Gastroesophageal sphincter (tissue), 4 donors: ENCODE measurements at regions not wholly inside any gene's neighbourhood (a gene's known extent, or its start where the extent isn't known, plus 50 kb on each side); places are given as distances from the start of the nearest gene placed in this dataset.

ENCODE experiments used
- ATAC-seq: fragments of 150-250 bp; one replicate; pipeline ENCODE4 v1.9.1; 2016; ENCODE audit warnings: mild to moderate bottlenecking, moderate library complexity
- H3K27ac ChIP-seq, 4 donors: fragments of 200-600 bp; sonication (generic) in 3 of 4; 1 replicate in 3 of 4; 2 replicates in 1 of 4; pipeline ENCODE4 v1.5.1; 2016 to 2019
- H3K27me3 ChIP-seq: fragments of 200-600 bp; sonication (generic); one replicate; pipeline ENCODE4 v1.5.1; 2019
- H3K36me3 ChIP-seq, 2 donors: fragments of 200-600 bp; sonication (generic); one replicate each; pipeline ENCODE4 v1.5.1; 2019; ENCODE audit warnings: control low read depth in 1 of 2
- H3K4me1 ChIP-seq, 3 donors: fragments of 200-600 bp; sonication (generic); 1 replicate in 2 of 3; 2 replicates in 1 of 3; pipeline ENCODE4 v1.5.1; 2016 to 2019; ENCODE audit warnings: control low read depth in 2 of 3
- H3K4me3 ChIP-seq, 2 donors: fragments of 200-600 bp; sonication (generic); one replicate each; pipeline ENCODE4 v1.5.1; 2019; ENCODE audit warnings: mild to moderate bottlenecking in 1 of 2, moderate library complexity in 1 of 2
- H3K9me3 ChIP-seq, 3 donors: fragments of 200-600 bp; sonication (generic); one replicate each; pipeline ENCODE4 v1.5.1; 2017 to 2019; ENCODE audit warnings: control low read depth in 2 of 3
- EP300 ChIP-seq: sonication (generic); formaldehyde crosslinking; IDR thresholded peaks from one replicate; pipeline ENCODE4 v1.6.1; 2017; ENCODE audit warnings: antibody characterized with exemption, mild to moderate bottlenecking
- POLR2A ChIP-seq, 2 donors: fragments of 450-650 bp; IDR thresholded peaks; one replicate each; pipeline ENCODE4 v1.6.1; 2017; ENCODE audit warnings: antibody characterized with exemption in 2 of 2, mild to moderate bottlenecking in 2 of 2, moderate library complexity in 1 of 2
- POLR2AphosphoS5 ChIP-seq: sonication (generic); formaldehyde crosslinking; IDR thresholded peaks from one replicate; pipeline ENCODE4 v1.6.1; 2017; ENCODE audit warnings: antibody characterized with exemption
- WGBS, 2 donors: methylation state at CpG; one replicate each; pipeline ENCODE4 v1.1.5; 2018; ENCODE audit warnings: low coverage in 1 of 2; 5-methylcytosine and 5-hydroxymethylcytosine counted together
- TF ChIP-seq, protein P1 (sequence below), 4 experiments: fragments of 200-600 bp in 2 of 4; fragments of 450-650 bp in 2 of 4; sonication (generic) in 1 of 4; IDR thresholded peaks; one replicate each; pipeline ENCODE4 v1.5.1; 2017 to 2019; ENCODE audit warnings: antibody characterized with exemption in 4 of 4, mild to moderate bottlenecking in 2 of 4, moderate library complexity in 2 of 4

DNA sequence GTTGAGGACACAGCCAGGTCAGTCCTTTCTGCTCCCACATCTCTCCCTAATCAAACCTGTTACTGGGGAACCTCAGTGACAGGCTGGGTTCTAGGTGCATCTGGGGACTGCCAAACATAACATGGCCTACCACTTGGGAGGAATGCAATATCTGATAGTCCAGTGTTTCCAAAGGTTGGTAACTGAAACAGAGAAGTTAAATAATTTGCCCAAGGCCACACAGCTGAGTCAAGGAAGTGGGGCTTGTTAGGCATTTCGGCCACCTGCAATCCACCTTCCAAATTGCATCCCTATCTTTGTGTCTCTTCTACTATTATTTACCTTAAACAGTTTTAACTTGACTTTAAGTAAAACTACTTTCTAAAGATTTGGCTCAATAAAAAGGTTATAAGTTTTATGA lies 731.3 kb downstream of the UQCRFS1 start:
- no peak for ATAC-seq
- 57 to 83% methylated on average over 1 of the region's 1 CpG for WGBS, 2 donors

GRCh38 chr19:28475525-28475924 lies 737.4 kb downstream of the UQCRFS1 start:
- Histone ChIP-seq H3K27me3 (peaks cover 18% of the 10 kb centered on the region), H3K4me1 (no peaks in the 10 kb centered on the region), H3K36me3 (no peaks in the 10 kb centered on the region), H3K4me3 (no peak overlapping the region), H3K9me3 (peaks cover 0 to 5% (median 0%) of the 10 kb centered on the region in 3 donors), H3K27ac (no peak overlapping the region)
- 28 to 47% methylated on average over 2 to 4 of the region's 5 CpGs for WGBS, 2 donors
- no peak for ATAC-seq
- TF ChIP-seq EP300 (no peak), POLR2AphosphoS5 (no peak), POLR2A (IDR thresholded peaks at IDR 0.05) (no peak)
- TF ChIP-seq, protein P1, sequence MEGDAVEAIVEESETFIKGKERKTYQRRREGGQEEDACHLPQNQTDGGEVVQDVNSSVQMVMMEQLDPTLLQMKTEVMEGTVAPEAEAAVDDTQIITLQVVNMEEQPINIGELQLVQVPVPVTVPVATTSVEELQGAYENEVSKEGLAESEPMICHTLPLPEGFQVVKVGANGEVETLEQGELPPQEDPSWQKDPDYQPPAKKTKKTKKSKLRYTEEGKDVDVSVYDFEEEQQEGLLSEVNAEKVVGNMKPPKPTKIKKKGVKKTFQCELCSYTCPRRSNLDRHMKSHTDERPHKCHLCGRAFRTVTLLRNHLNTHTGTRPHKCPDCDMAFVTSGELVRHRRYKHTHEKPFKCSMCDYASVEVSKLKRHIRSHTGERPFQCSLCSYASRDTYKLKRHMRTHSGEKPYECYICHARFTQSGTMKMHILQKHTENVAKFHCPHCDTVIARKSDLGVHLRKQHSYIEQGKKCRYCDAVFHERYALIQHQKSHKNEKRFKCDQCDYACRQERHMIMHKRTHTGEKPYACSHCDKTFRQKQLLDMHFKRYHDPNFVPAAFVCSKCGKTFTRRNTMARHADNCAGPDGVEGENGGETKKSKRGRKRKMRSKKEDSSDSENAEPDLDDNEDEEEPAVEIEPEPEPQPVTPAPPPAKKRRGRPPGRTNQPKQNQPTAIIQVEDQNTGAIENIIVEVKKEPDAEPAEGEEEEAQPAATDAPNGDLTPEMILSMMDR (IDR thresholded peaks at IDR 0.05): no peak

More for the DNA sequence above, 731.3 kb downstream of the UQCRFS1 start:
- Histone ChIP-seq H3K36me3 (no peaks in the 10 kb centered on the region), H3K27me3 (no peaks in the 10 kb centered on the region), H3K4me3 (no peak overlapping the region), H3K27ac (no peak overlapping the region), H3K4me1 (no peaks in the 10 kb centered on the region), H3K9me3 (peaks cover 0 to 3% (median 0%) of the 10 kb centered on the region in 3 donors)
- TF ChIP-seq, protein P1 (IDR thresholded peaks at IDR 0.05): no peak
- no peak for TF ChIP-seq POLR2AphosphoS5
- no peak for TF ChIP-seq POLR2A (IDR thresholded peaks at IDR 0.05)
- TF ChIP-seq EP300: no peak

GRCh38 chr19:28472843-28473242 lies 740.1 kb downstream of the UQCRFS1 start:
- ATAC-seq: peak; percentile 28
- Histone ChIP-seq H3K36me3 (no peaks in the 10 kb centered on the region), H3K4me3 (no peak overlapping the region), H3K9me3 (peaks cover 0 to 5% (median 0%) of the 10 kb centered on the region in 3 donors), H3K4me1 (no peaks in the 10 kb centered on the region), H3K27me3 (peaks cover 30% of the 10 kb centered on the region), H3K27ac (no peak overlapping the region)
- WGBS, 2 donors: 33 to 36% methylated on average over 1 to 7 of the region's 7 CpGs
- TF ChIP-seq POLR2AphosphoS5 (no peak), EP300 (no peak), POLR2A (IDR thresholded peaks at IDR 0.05) (no peak)
- TF ChIP-seq, protein P1 (IDR thresholded peaks at IDR 0.05): no peak

DNA sequence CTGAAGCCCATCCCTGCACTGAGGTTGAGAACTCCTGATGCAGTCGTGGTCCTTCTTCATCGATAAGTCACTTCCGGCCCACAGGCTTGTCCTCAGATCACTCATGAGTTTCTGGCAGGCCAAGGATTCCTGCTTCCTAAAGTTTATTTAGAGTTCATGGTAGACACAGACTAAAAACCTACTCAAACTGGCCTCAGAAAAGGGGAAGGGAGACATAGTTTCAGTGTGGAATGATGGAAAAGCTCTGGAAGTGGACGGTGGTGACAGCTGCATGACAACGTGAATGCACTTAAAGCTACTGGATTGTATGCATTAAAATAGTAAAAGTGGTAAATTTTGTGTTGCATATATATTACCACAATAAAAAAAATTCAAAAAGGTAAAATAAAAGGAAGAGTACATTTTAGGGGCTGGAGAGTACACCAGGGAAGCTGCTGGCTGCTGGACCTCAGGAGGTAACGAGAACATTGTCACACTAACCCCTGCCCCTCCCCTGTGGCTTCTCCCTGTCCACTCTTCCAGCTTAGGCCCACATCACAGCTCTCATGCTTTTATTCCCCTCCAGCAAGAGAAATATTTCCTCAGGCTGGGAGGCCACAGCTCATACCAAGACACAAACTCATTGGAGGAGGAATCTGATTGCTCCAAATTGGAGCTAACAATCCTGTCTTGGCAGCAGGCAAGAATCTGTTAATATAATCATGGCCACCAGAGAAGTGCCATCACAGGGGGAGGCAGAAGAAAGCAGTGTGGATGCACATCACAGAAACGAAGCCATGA lies 741.0 kb downstream of the UQCRFS1 start:
- Histone ChIP-seq H3K9me3 (peaks cover 0 to 5% (median 0%) of the 10 kb centered on the region in 3 donors), H3K4me3 (no peak overlapping the region), H3K27me3 (peaks cover 34% of the 10 kb centered on the region), H3K36me3 (no peaks in the 10 kb centered on the region), H3K4me1 (no peaks in the 10 kb centered on the region), H3K27ac (no peak overlapping the region)
- no peak for ATAC-seq
- TF ChIP-seq, protein P1 (IDR thresholded peaks at IDR 0.05): no peak
- TF ChIP-seq POLR2A (IDR thresholded peaks at IDR 0.05): no peak
- TF ChIP-seq EP300: no peak
- no peak for TF ChIP-seq POLR2AphosphoS5
- WGBS, 2 donors: 24 to 55% methylated on average over 2 to 7 of the region's 7 CpGs

GRCh38 chr19:28469544-28469943 lies 743.4 kb downstream of the UQCRFS1 start:
- no peak for TF ChIP-seq POLR2A (IDR thresholded peaks at IDR 0.05)
- no peak for TF ChIP-seq POLR2AphosphoS5
- TF ChIP-seq EP300: no peak
- TF ChIP-seq, protein P1 (IDR thresholded peaks at IDR 0.05): no peak
- no peak for ATAC-seq
- 53 to 64% methylated on average over 2 to 5 of the region's 7 CpGs for WGBS, 2 donors
- no peak overlapping the region for H3K4me3 ChIP-seq
- no peaks in the 10 kb centered on the region for H3K4me1 ChIP-seq
- H3K9me3 ChIP-seq: no peaks in the 10 kb centered on the region
- H3K27ac ChIP-seq: no peak overlapping the region
- H3K36me3 ChIP-seq: no peaks in the 10 kb centered on the region
- peaks cover 30% of the 10 kb centered on the region for H3K27me3 ChIP-seq
